ENCODE measurements at regions not wholly inside any gene's neighbourhood (a gene's known extent, or its start where the extent isn't known, plus 50 kb on each side); places are given as distances from the start of the nearest gene placed in this dataset.

DNA sequence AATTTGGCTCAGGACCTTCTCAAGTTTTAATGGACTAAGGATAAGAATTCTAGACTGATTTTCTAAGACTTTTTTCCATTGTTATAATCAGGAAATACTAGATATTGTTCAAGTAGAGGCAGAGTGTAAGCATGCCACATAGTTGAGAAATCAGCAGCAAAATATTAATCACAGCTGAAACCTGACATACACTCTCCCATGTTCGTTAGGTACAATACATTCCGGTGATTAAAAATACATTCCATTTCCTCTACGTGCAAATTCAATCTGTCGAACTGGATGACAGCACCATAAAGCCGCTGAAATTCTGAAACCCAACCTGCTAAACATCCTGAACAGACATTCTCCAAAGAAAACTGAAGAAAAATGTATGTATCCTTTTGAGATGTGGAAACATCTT, 587.6 kb upstream of the DIPK2B start:
- CTCF ChIA-PET: no interaction called here
- no peak for ATAC-seq
- H3K4me1 ChIP-seq (ENCODE audit: control insufficient read depth, insufficient read depth, low read length): no peaks in the 10 kb centered on the region; the same call in none of the 2 replicates
- POLR2A ChIA-PET: no interaction called here
- H3K36me3 ChIP-seq (ENCODE audit: control insufficient read depth, insufficient read depth, low read length): no peaks in the 10 kb centered on the region
- no peak for DNase-seq (ENCODE audit: low read depth, low spot score)
- intact Hi-C loops (cut with micrococcal nuclease; ENCODE audit: unreplicated experiment) (no loop called here), in situ Hi-C loops (cut with HindIII; ENCODE audit: low pct_unique_long_range_greater_than_20kb, low sequenced_read_pairs) (no loop called here)
- H3K9me3 ChIP-seq (ENCODE audit: control insufficient read depth, insufficient read depth, low read depth, low read length): no peaks in the 10 kb centered on the region
- H3K27me3 ChIP-seq (ENCODE audit: control insufficient read depth, insufficient read depth, low read length): no peaks in the 10 kb centered on the region
- H3K27ac ChIP-seq (ENCODE audit: low read length): no peak overlapping the region
- H3K4me3 ChIP-seq (ENCODE audit: low read depth in 2 of 2, low read length in 2 of 2): no peak overlapping the region
- BruUV-seq (replicated peaks): no TSS peak
- TF ChIP-seq, protein P1, sequence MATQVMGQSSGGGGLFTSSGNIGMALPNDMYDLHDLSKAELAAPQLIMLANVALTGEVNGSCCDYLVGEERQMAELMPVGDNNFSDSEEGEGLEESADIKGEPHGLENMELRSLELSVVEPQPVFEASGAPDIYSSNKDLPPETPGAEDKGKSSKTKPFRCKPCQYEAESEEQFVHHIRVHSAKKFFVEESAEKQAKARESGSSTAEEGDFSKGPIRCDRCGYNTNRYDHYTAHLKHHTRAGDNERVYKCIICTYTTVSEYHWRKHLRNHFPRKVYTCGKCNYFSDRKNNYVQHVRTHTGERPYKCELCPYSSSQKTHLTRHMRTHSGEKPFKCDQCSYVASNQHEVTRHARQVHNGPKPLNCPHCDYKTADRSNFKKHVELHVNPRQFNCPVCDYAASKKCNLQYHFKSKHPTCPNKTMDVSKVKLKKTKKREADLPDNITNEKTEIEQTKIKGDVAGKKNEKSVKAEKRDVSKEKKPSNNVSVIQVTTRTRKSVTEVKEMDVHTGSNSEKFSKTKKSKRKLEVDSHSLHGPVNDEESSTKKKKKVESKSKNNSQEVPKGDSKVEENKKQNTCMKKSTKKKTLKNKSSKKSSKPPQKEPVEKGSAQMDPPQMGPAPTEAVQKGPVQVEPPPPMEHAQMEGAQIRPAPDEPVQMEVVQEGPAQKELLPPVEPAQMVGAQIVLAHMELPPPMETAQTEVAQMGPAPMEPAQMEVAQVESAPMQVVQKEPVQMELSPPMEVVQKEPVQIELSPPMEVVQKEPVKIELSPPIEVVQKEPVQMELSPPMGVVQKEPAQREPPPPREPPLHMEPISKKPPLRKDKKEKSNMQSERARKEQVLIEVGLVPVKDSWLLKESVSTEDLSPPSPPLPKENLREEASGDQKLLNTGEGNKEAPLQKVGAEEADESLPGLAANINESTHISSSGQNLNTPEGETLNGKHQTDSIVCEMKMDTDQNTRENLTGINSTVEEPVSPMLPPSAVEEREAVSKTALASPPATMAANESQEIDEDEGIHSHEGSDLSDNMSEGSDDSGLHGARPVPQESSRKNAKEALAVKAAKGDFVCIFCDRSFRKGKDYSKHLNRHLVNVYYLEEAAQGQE (IDR thresholded peaks at IDR 0.05; ENCODE audit: insufficient read depth in 1 of 2, low read depth in 2 of 2, low read length in 1 of 2): no peak
- TF ChIP-seq SIN3A (IDR thresholded peaks at IDR 0.05; ENCODE audit: borderline replicate concordance, insufficient read depth, low read depth, low read length) (no peak), TCF7L2 (IDR thresholded peaks at IDR 0.05; ENCODE audit: low read depth, low read length) (no peak), POLR2AphosphoS5 (IDR thresholded peaks at IDR 0.05; ENCODE audit: low read depth, low read length) (no peak)
- TF ChIP-seq, protein P2, sequence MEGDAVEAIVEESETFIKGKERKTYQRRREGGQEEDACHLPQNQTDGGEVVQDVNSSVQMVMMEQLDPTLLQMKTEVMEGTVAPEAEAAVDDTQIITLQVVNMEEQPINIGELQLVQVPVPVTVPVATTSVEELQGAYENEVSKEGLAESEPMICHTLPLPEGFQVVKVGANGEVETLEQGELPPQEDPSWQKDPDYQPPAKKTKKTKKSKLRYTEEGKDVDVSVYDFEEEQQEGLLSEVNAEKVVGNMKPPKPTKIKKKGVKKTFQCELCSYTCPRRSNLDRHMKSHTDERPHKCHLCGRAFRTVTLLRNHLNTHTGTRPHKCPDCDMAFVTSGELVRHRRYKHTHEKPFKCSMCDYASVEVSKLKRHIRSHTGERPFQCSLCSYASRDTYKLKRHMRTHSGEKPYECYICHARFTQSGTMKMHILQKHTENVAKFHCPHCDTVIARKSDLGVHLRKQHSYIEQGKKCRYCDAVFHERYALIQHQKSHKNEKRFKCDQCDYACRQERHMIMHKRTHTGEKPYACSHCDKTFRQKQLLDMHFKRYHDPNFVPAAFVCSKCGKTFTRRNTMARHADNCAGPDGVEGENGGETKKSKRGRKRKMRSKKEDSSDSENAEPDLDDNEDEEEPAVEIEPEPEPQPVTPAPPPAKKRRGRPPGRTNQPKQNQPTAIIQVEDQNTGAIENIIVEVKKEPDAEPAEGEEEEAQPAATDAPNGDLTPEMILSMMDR (IDR thresholded peaks at IDR 0.05): no peak

DNA sequence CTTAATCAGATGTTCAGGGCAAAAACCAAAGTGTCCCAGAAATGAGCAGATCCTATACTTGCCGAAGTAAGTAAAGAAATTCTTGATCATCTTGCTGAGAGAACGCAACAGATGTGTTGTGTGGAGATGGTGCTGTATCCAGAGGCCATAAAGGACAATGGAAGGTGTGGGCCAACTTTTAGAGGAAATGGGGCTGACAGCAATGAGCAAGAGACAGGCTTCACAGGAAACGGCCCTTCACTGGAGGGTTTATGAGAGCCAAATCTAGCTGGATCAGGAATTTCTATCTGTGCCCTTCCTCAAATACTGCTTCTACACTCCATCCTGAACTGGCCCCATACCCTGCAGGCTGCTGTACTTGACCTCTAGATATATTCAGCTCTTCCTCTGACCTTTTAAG, 583.9 kb upstream of the DIPK2B start:
- CTCF ChIA-PET: no interaction called here
- in situ Hi-C loops (cut with HindIII; ENCODE audit: low pct_unique_long_range_greater_than_20kb, low sequenced_read_pairs): no loop called here
- Histone ChIP-seq H3K4me3 (ENCODE audit: low read depth in 2 of 2, low read length in 2 of 2) (no peak overlapping the region), H3K27me3 (ENCODE audit: control insufficient read depth, insufficient read depth, low read length) (no peaks in the 10 kb centered on the region), H3K4me1 (ENCODE audit: control insufficient read depth, insufficient read depth, low read length) (peaks cover 20% of the 10 kb centered on the region), H3K27ac (ENCODE audit: low read length) (no peak overlapping the region), H3K9me3 (ENCODE audit: control insufficient read depth, insufficient read depth, low read depth, low read length) (no peaks in the 10 kb centered on the region), H3K36me3 (ENCODE audit: control insufficient read depth, insufficient read depth, low read length) (no peaks in the 10 kb centered on the region)
- DNase-seq (ENCODE audit: low read depth, low spot score) (no peak), ATAC-seq (no peak)
- TF ChIP-seq TCF7L2 (IDR thresholded peaks at IDR 0.05; ENCODE audit: low read depth, low read length) (no peak), POLR2AphosphoS5 (IDR thresholded peaks at IDR 0.05; ENCODE audit: low read depth, low read length) (no peak), SIN3A (IDR thresholded peaks at IDR 0.05; ENCODE audit: borderline replicate concordance, insufficient read depth, low read depth, low read length) (no peak)
- TF ChIP-seq, protein P1 (IDR thresholded peaks at IDR 0.05; ENCODE audit: insufficient read depth in 1 of 2, low read depth in 2 of 2, low read length in 1 of 2): no peak
- TF ChIP-seq, protein P2 (IDR thresholded peaks at IDR 0.05): no peak
- no TSS peak for BruUV-seq (replicated peaks)
- intact Hi-C loops (cut with micrococcal nuclease; ENCODE audit: unreplicated experiment): no loop called here
- POLR2A ChIA-PET: no interaction called here

Data from Panc1 (cell line).